Stomach (tissue), 8 donors: ENCODE measurements at regions not wholly inside any gene's neighbourhood (a gene's known extent, or its start where the extent isn't known, plus 50 kb on each side); places are given as distances from the start of the nearest gene placed in this dataset.

ENCODE experiments used
- DNase-seq, 2 donors: peaks; one replicate each; pipeline versions ENCODE4 v3.0.0 to v3.0.0-alpha.2; 2013 to 2019
- H3K27ac ChIP-seq, 5 donors: fragments of 200-600 bp in 4 of 5; sonication (generic) in 4 of 5; one replicate each; pipeline ENCODE4 v1.5.1; 2013 to 2019; ENCODE audit warnings: mild to moderate bottlenecking in 1 of 5, moderate library complexity in 1 of 5
- H3K27me3 ChIP-seq, 3 donors: fragments of 200-600 bp; sonication (generic); one replicate each; pipeline ENCODE4 v1.5.1; 2017 to 2019; ENCODE audit warnings: mixed run types in 1 of 3
- H3K36me3 ChIP-seq, 4 donors: fragments of 200-600 bp; sonication (generic); 1 replicate in 3 of 4; 2 replicates in 1 of 4; pipeline ENCODE4 v1.5.1; 2016 to 2019
- H3K4me1 ChIP-seq, 4 donors: fragments of 200-600 bp; sonication (generic); one replicate each; pipeline ENCODE4 v1.5.1; 2016 to 2019
- H3K4me3 ChIP-seq, 4 donors: fragments of 200-600 bp; sonication (generic) in 3 of 4; one replicate each; pipeline ENCODE4 v1.5.1; 2016 to 2019; ENCODE audit warnings: mild to moderate bottlenecking in 1 of 4
- H3K9me3 ChIP-seq, 4 donors: fragments of 200-600 bp; sonication (generic); one replicate each; pipeline ENCODE4 v1.5.1; 2016 to 2019
- CTCF ChIP-seq, 7 experiments: fragments of 450-650 bp in 4 of 7; fragments of 200-600 bp in 3 of 7; sonication (generic) in 3 of 7; IDR thresholded peaks; one replicate each; pipeline ENCODE4 v1.5.1; 2016 to 2019; ENCODE audit warnings: antibody characterized with exemption in 7 of 7, control low read depth in 2 of 7, mild to moderate bottlenecking in 1 of 7
- EP300 ChIP-seq: sonication (generic); formaldehyde crosslinking; IDR thresholded peaks from one replicate; pipeline ENCODE4 v1.6.1; 2017; ENCODE audit warnings: antibody characterized with exemption
- POLR2A ChIP-seq, 4 donors: fragments of 450-650 bp; IDR thresholded peaks; one replicate each; pipeline ENCODE4 v1.6.1; 2016; ENCODE audit warnings: antibody characterized with exemption in 4 of 4, control low read depth in 2 of 4, mild to moderate bottlenecking in 1 of 4, moderate library complexity in 1 of 4
- POLR2AphosphoS5 ChIP-seq, 3 donors: sonication (generic); formaldehyde crosslinking; IDR thresholded peaks; one replicate each; pipeline ENCODE4 v1.6.1; 2016; ENCODE audit warnings: antibody characterized with exemption in 3 of 3
- WGBS, 5 donors: extraction: QIAGEN DNeasy Blood & Tissue Kit in 3 of 5; methylation state at CpG; one replicate each; pipeline versions ENCODE4 v1.1.5 to v1.1.7; 2013 to 2018; 5-methylcytosine and 5-hydroxymethylcytosine counted together
- intact Hi-C: fragments of 100-400 bp; cut with DNase I; formaldehyde crosslinking; loops from one replicate; pipeline ENCODE4 v1.15.1; 2023; ENCODE audit warnings: low total_unique reads
- donor health status: healthy with polysubstance abuse.
- donor health status: Bipolar disorder and iron deficiency.
- donor health status: healthy.

- Histone ChIP-seq H3K36me3 (no peaks in the 10 kb centered on the region), H3K4me1 (no peaks in the 10 kb centered on the region), H3K27me3 (no peaks in the 10 kb centered on the region), H3K27ac (no peak overlapping the region), H3K4me3 (no peak overlapping the region), H3K9me3 (peaks cover 0 to 20% (median 12%) of the 10 kb centered on the region in 4 donors)
- TF ChIP-seq CTCF (IDR thresholded peaks at IDR 0.05) (no peak), POLR2A (IDR thresholded peaks at IDR 0.05) (no peak), POLR2AphosphoS5 (IDR thresholded peaks at IDR 0.05) (no peak), EP300 (no peak)
- intact Hi-C loops: no loop called here
- DNase-seq: no peak
- WGBS, 5 donors: 59 to 80% (median 67%) methylated on average over 1 to 3 of the region's 3 CpGs
Measured at GRCh38 chr1:194889310-194889709, 1702.9 kb upstream of the B3GALT2 start.

GRCh38 chr1:194870860-194871259, 1684.4 kb upstream of the B3GALT2 start:
- intact Hi-C loops: no loop called here
- Histone ChIP-seq H3K27ac (no peak overlapping the region), H3K4me3 (no peak overlapping the region), H3K36me3 (no peaks in the 10 kb centered on the region), H3K27me3 (no peaks in the 10 kb centered on the region), H3K9me3 (peaks cover 0 to 4% (median 0%) of the 10 kb centered on the region in 4 donors), H3K4me1 (no peaks in the 10 kb centered on the region)
- WGBS, 5 donors: 52 to 76% (median 75%) methylated on average over 2 of the region's 2 CpGs
- TF ChIP-seq CTCF (IDR thresholded peaks at IDR 0.05) (no peak), POLR2A (IDR thresholded peaks at IDR 0.05) (no peak), EP300 (no peak), POLR2AphosphoS5 (IDR thresholded peaks at IDR 0.05) (no peak)
- no peak for DNase-seq

GRCh38 chr1:194866153-194866552, 1679.7 kb upstream of the B3GALT2 start:
- H3K4me3 ChIP-seq: no peak overlapping the region
- intact Hi-C loops: no loop called here
- H3K4me1 ChIP-seq: no peaks in the 10 kb centered on the region
- no peak for TF ChIP-seq POLR2AphosphoS5 (IDR thresholded peaks at IDR 0.05)
- WGBS, 5 donors: 19 to 35% (median 30%) methylated on average over 1 of the region's 1 CpG
- H3K27me3 ChIP-seq: no peaks in the 10 kb centered on the region
- no peak for DNase-seq
- peaks cover 0 to 4% (median 0%) of the 10 kb centered on the region in 4 donors for H3K9me3 ChIP-seq
- no peaks in the 10 kb centered on the region for H3K36me3 ChIP-seq
- no peak overlapping the region for H3K27ac ChIP-seq

- Histone ChIP-seq H3K36me3 (no peaks in the 10 kb centered on the region), H3K27ac (no peak overlapping the region), H3K4me1 (no peaks in the 10 kb centered on the region), H3K4me3 (no peak overlapping the region), H3K9me3 (peaks cover 0 to 4% (median 0%) of the 10 kb centered on the region in 4 donors), H3K27me3 (no peaks in the 10 kb centered on the region)
- 33 to 46% (median 43%) methylated on average over 4 of the region's 4 CpGs for WGBS, 5 donors
- DNase-seq: no peak
- TF ChIP-seq POLR2A (IDR thresholded peaks at IDR 0.05): no peak
- TF ChIP-seq POLR2AphosphoS5 (IDR thresholded peaks at IDR 0.05): no peak
- TF ChIP-seq EP300: no peak
- TF ChIP-seq CTCF (IDR thresholded peaks at IDR 0.05): no peak
- intact Hi-C loops: no loop called here
Measured at GRCh38 chr1:194865383-194865782, 1679.0 kb upstream of the B3GALT2 start.

- H3K36me3 ChIP-seq: no peaks in the 10 kb centered on the region
- H3K4me1 ChIP-seq: no peaks in the 10 kb centered on the region
- H3K27me3 ChIP-seq: no peaks in the 10 kb centered on the region
- TF ChIP-seq EP300 (no peak), POLR2A (IDR thresholded peaks at IDR 0.05) (no peak), POLR2AphosphoS5 (IDR thresholded peaks at IDR 0.05) (no peak), CTCF (IDR thresholded peaks at IDR 0.05) (no peak)
- H3K27ac ChIP-seq: no peak overlapping the region
- H3K4me3 ChIP-seq: no peak overlapping the region
- intact Hi-C loops: no loop called here
- H3K9me3 ChIP-seq: peaks cover 0 to 17% (median 6%) of the 10 kb centered on the region in 4 donors
- DNase-seq: no peak
Measured at GRCh38 chr1:194862129-194862528, 1675.7 kb upstream of the B3GALT2 start.
